ENCODE measurements at regions not wholly inside any gene's neighbourhood (a gene's known extent, or its start where the extent isn't known, plus 50 kb on each side); places are given as distances from the start of the nearest gene placed in this dataset.

DNA sequence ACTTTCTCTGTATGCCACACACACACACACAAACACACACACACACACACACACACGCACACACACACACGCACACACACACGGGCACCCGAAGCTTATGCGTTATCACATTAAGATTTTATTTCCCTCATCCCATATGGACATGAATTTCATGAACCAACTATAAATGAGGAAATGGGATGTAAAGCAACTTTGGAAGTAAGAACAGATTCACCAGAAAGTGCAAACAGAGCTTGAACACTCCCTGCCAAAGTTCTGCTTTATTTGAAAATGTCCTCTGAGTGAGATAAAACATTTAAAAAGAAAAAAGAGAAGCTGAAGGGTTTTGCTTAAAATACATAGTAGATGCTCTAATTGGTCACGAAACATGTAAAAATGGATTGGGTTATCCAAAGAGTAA is 90.4 kb upstream of the OTX2 start:
- no peak for TF ChIP-seq POLR2A (IDR thresholded peaks at IDR 0.05)
- TF ChIP-seq, protein P1, sequence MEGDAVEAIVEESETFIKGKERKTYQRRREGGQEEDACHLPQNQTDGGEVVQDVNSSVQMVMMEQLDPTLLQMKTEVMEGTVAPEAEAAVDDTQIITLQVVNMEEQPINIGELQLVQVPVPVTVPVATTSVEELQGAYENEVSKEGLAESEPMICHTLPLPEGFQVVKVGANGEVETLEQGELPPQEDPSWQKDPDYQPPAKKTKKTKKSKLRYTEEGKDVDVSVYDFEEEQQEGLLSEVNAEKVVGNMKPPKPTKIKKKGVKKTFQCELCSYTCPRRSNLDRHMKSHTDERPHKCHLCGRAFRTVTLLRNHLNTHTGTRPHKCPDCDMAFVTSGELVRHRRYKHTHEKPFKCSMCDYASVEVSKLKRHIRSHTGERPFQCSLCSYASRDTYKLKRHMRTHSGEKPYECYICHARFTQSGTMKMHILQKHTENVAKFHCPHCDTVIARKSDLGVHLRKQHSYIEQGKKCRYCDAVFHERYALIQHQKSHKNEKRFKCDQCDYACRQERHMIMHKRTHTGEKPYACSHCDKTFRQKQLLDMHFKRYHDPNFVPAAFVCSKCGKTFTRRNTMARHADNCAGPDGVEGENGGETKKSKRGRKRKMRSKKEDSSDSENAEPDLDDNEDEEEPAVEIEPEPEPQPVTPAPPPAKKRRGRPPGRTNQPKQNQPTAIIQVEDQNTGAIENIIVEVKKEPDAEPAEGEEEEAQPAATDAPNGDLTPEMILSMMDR (IDR thresholded peaks at IDR 0.05 in 4 of 5, conservative IDR thresholded peaks at IDR 0.05 in 1 of 5) = no peak

All from gastrocnemius medialis (tissue), 4 donors.